ENCODE measurements at regions not wholly inside any gene's neighbourhood (a gene's known extent, or its start where the extent isn't known, plus 50 kb on each side); places are given as distances from the start of the nearest gene placed in this dataset.

GRCh38 chr20:4335722-4336121 is 86.6 kb upstream of the ADRA1D start:
- Histone ChIP-seq H3K36me3 (ENCODE audit: control insufficient read depth in 2 of 2, insufficient read depth in 2 of 2, low read length in 1 of 2) (no peaks in the 10 kb centered on the region), H3K27ac (ENCODE audit: control insufficient read depth, insufficient read depth) (no peak overlapping the region), H4K20me1 (ENCODE audit: control insufficient read depth, insufficient read depth) (no peaks in the 10 kb centered on the region), H3K9ac (ENCODE audit: control insufficient read depth, insufficient read depth, low read length) (no peak overlapping the region), H3K4me2 (ENCODE audit: control insufficient read depth, insufficient read depth) (no peak overlapping the region), H2AFZ (ENCODE audit: control insufficient read depth, low read depth, low read length) (no peak overlapping the region), H3K9me3 (replicated peaks; ENCODE audit: control insufficient read depth, insufficient read depth, low read length) (no peaks in the 10 kb centered on the region), H3K27me3 (replicated peaks in 1 of 2; ENCODE audit: control insufficient read depth in 2 of 2, insufficient read depth in 2 of 2, low read length in 1 of 2) (peaks cover 0 to 3% of the 10 kb centered on the region in 2 experiments; a peak in 2 of 4 replicates), H3K79me2 (ENCODE audit: control insufficient read depth, insufficient read depth, low read length) (no peaks in the 10 kb centered on the region), H3K4me3 (no peak overlapping the region), H3K4me1 (ENCODE audit: control insufficient read depth, insufficient read depth, low read length) (no peaks in the 10 kb centered on the region)
- FAIRE-seq (no peak), DNase-seq (ENCODE audit: low read depth, low spot score) (no peak), ATAC-seq (no peak)
- SMC1A ChIA-PET (ENCODE audit: uncharacterized antibody, unreplicated experiment) = no interaction called here
- CTCF ChIA-PET = no interaction called here
- TF ChIP-seq CBFB (IDR thresholded peaks at IDR 0.05; ENCODE audit: low read depth) = no peak
- POLR2A ChIA-PET = no interaction called here
- intact Hi-C loops (cut with micrococcal nuclease; ENCODE audit: unreplicated experiment) (no loop called here), in situ Hi-C loops (cut with MboI) (no loop called here)
- BruUV-seq (replicated peaks) = no TSS peak
- RAD21 ChIA-PET (ENCODE audit: unreplicated experiment) = no interaction called here
- WGBS (ENCODE audit: insufficient coverage, insufficient replicate concordance, low lambda C conversion rate, missing lambda C conversion rate) = 0% methylated on average over 1 of the region's 1 CpG

GRCh38 chr20:4332121-4332860 is 83.2 kb upstream of the ADRA1D start:
- ChIA-PET SMC1A (ENCODE audit: uncharacterized antibody, unreplicated experiment) (no interaction called here), CTCF (no interaction called here), POLR2A (no interaction called here), RAD21 (ENCODE audit: unreplicated experiment) (no interaction called here)
- Histone ChIP-seq H3K4me1 (ENCODE audit: control insufficient read depth, insufficient read depth, low read length) (no peaks in the 10 kb centered on the region), H3K9ac (ENCODE audit: control insufficient read depth, insufficient read depth, low read length) (no peak overlapping the region), H3K4me2 (ENCODE audit: control insufficient read depth, insufficient read depth) (no peak overlapping the region), H3K27me3 (replicated peaks in 1 of 2; ENCODE audit: control insufficient read depth in 2 of 2, insufficient read depth in 2 of 2, low read length in 1 of 2) (peaks cover 0 to 3% of the 10 kb centered on the region in 2 experiments; a peak in 2 of 4 replicates), H3K27ac (ENCODE audit: control insufficient read depth, insufficient read depth) (no peak overlapping the region), H3K79me2 (ENCODE audit: control insufficient read depth, insufficient read depth, low read length) (no peaks in the 10 kb centered on the region), H4K20me1 (ENCODE audit: control insufficient read depth, insufficient read depth) (no peaks in the 10 kb centered on the region), H3K36me3 (ENCODE audit: control insufficient read depth in 2 of 2, insufficient read depth in 2 of 2, low read length in 1 of 2) (no peaks in the 10 kb centered on the region), H3K9me3 (replicated peaks; ENCODE audit: control insufficient read depth, insufficient read depth, low read length) (no peaks in the 10 kb centered on the region; the same call in 2 of the 3 replicates), H3K4me3 (no peak overlapping the region), H2AFZ (ENCODE audit: control insufficient read depth, low read depth, low read length) (no peak overlapping the region)
- FAIRE-seq = no peak
- TF ChIP-seq REST (IDR thresholded peaks at IDR 0.05; ENCODE audit: low read depth, low read length) (no peak), ZNF274 (IDR thresholded peaks at IDR 0.05; ENCODE audit: insufficient read depth, insufficient read length) (no peak), CTCF (IDR thresholded peaks at IDR 0.05 in 2 of 3, conservative IDR thresholded peaks at IDR 0.05 in 1 of 3; ENCODE audit: control insufficient read depth in 2 of 3, extremely low read depth in 1 of 3, insufficient read depth in 1 of 3, low read depth in 3 of 3, low read length in 3 of 3) (no peak), BCL11A (IDR thresholded peaks at IDR 0.05; ENCODE audit: low read depth, low read length) (no peak), ZNF217 (IDR thresholded peaks at IDR 0.05) (no peak), STAT3 (IDR thresholded peaks at IDR 0.05; ENCODE audit: low read depth, low read length) (no peak), SMAD5 (IDR thresholded peaks at IDR 0.05; ENCODE audit: low read depth) (no peak), PKNOX1 (IDR thresholded peaks at IDR 0.05) (no peak)
- WGBS (ENCODE audit: insufficient coverage, insufficient replicate concordance, low lambda C conversion rate, missing lambda C conversion rate) = 6% methylated on average over 5 of the region's 5 CpGs
- no peak for DNase-seq (ENCODE audit: low read depth, low spot score)
- in situ Hi-C loops (cut with MboI) = no loop called here
- intact Hi-C loops (cut with micrococcal nuclease; ENCODE audit: unreplicated experiment) = no loop called here
- BruUV-seq (replicated peaks) = no TSS peak
- ATAC-seq = no peak

Measured in GM12878 (cell line).